Muscle of arm (tissue), 1 donor: ENCODE measurements at regions not wholly inside any gene's neighbourhood (a gene's known extent, or its start where the extent isn't known, plus 50 kb on each side); places are given as distances from the start of the nearest gene placed in this dataset.

Experiments
- DNase-seq: peaks from one replicate; pipeline ENCODE4 v3.0.0-alpha.2; 2013

- DNase-seq = no peak
These were observed 544.4 kb downstream of the PLPP3 start for GRCh38 chr1:56034847-56035481.

DNA sequence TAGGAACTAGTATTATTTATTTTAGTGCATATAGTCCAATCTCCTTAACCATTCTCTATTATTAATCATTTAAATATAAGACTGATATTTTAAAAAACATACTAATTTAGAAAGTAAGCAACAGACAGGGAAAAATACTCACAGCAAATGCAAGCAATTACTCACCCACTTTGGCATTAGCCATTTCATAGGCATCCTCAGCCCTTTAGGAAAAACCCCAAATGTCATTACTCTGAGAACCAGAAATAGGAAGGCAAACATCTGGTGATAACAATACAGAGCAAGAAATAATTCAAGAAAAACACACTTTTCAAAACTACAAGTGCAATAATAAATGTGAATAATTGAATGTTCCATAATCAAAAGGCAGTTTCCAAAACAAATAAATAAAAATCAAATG is 545.1 kb downstream of the PLPP3 start:
- DNase-seq = no peak

DNA sequence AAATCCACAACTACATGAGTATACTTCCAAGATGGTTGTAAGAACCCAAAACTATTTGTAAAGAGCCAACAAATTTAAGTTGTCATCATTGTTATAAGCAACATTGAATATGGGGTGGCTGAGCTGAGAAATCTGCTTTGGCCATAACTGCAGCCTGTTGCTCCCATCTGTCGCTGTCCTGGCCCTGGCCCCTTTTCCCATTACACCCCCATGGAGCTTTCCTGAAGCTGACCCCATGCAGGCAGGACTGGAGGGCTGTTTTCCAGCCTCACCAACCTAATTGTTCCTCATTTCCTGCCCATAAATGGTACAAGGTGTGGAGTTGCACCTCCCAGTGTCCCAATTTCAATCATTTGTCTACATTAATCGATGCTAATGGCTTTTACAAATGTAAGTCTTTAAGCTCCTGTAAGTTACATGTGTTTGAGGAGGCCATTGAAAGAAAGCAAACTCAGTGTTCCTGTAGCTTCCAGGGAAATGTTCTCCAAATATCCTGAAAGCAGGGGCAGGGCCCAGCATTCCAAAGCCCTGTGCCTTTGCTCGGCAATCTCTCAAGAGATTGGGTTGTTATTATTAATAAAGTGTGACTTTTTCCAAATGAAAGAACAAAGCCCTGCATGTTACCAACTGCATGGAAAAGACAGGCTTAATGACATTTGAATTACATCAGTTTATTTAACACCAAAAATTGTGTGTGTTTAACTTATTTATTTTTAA is 545.9 kb downstream of the PLPP3 start:
- DNase-seq = no peak

- DNase-seq = no peak
These were observed 547.2 kb downstream of the PLPP3 start for GRCh38 chr1:56032096-56032676.

GRCh38 chr1:56031001-56031400 is 548.4 kb downstream of the PLPP3 start:
- no peak for DNase-seq

DNA sequence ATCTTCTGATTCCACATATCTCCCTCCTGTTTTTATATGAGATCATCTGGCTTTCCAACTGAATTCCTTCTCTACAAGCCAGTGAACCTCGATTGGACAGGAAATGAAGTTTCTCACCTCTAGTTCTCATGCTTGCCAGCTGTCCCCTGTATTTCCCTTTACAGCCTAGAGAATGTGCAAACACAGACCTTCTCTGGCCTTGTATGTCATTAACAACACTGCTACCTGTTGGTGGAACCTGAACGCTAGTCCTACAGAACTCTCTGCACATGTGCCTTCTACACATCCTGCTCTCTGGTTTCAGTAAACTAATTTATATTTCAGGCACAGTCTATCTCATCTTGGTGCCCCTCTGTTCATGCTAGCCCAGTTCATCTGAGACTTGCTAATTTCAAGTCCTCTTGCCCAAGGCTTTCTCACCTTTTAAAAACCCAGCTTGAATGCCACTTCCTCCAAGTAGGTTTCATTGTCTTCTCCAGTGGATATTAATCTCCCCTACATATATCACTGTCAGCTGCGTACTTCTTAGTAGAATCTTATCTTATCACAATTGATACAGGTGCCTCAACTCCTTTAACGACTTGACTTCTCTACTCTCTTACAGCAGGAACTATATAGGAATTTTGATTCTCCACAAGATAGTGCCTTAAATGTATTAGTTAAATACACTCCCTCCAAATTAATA is 549.9 kb downstream of the PLPP3 start:
- DNase-seq = no peak

- no peak for DNase-seq
These were observed 550.5 kb downstream of the PLPP3 start for GRCh38 chr1:56028911-56029310.

GRCh38 chr1:56028244-56028643 is 551.1 kb downstream of the PLPP3 start:
- DNase-seq = no peak

DNA sequence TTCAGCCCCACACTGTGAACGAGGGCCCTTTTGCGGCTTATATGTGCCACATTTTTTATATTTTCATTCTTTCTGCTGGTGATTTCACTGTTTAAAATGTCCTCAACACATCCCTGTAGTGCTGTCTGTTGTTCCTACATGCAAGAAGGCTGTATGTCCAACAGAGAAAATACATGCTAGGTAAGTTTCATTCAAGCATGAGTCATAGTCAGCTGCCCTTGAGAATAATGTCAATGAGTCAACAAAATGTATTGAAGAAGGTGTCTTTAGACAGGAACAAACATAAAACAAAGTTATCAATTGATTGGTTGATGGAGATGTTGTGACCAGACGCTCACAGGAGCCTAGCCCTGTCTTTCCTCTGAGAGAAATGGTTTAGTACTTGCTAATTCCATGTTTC is 553.4 kb downstream of the PLPP3 start:
- DNase-seq = no peak

- DNase-seq = no peak
These were observed 555.2 kb downstream of the PLPP3 start for GRCh38 chr1:56024155-56024554.

DNA sequence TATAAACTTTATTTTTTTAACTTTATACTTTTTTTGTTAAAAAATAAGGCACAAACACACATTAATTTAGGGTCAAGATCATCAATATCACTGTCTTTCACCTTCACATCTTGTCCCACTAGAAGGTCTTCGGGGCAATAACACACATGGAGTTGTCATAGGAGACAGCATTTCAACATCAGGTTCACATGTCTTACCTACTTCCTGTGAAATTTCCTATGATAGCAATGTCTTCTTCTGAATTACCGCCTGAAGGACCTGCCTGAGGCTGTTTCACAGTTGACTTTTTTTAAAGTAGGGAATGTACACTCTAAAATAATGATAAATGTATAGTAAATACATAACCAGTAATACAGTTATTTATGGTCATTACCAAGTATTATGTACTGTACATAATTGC is 559.4 kb downstream of the PLPP3 start:
- DNase-seq = no peak

DNA sequence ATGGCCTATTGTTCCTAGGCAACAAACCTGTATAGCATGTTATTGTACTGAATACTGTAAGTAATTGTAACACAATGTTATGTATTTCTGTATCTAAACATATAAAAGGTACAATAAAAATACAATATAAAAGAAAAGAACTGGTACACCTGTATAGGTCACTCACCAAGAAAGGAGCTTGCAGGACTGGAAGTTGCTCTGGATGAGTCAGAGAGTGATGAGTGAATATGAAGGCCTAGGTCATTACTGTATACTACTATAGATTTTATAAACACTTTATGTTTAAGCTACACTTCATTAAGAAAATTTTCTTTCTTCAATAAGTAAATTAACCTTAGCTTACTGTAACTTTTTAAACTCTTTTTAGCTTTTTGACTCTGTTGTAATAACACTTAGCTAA is 559.9 kb downstream of the PLPP3 start:
- DNase-seq = no peak

GRCh38 chr1:56017336-56017735 is 562.0 kb downstream of the PLPP3 start:
- DNase-seq = no peak

GRCh38 chr1:56003846-56004245 is 575.5 kb downstream of the PLPP3 start:
- no peak for DNase-seq

- no peak for DNase-seq
These were observed 577.1 kb downstream of the PLPP3 start for GRCh38 chr1:56002231-56002630.

- DNase-seq = no peak
These were observed 578.9 kb downstream of the PLPP3 start for GRCh38 chr1:56000424-56000823.

DNA sequence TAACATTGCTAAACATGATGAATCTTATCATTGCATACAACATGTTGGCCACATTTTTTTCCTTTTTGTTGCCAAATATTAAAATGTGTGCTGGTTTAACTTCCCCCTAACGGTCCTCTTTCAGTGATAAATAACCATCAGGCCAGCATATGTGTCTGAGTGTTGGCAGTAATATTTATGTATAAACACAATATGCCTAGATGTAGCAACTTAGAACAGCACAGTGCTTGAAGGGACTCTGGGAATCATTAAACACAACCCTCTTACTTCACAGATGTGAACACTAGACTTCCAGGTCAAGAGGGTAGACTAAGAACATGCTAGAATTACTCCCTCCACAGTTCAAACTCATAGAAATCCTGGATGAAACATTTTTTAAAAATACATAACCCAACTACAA is 581.8 kb downstream of the PLPP3 start:
- DNase-seq = no peak

DNA sequence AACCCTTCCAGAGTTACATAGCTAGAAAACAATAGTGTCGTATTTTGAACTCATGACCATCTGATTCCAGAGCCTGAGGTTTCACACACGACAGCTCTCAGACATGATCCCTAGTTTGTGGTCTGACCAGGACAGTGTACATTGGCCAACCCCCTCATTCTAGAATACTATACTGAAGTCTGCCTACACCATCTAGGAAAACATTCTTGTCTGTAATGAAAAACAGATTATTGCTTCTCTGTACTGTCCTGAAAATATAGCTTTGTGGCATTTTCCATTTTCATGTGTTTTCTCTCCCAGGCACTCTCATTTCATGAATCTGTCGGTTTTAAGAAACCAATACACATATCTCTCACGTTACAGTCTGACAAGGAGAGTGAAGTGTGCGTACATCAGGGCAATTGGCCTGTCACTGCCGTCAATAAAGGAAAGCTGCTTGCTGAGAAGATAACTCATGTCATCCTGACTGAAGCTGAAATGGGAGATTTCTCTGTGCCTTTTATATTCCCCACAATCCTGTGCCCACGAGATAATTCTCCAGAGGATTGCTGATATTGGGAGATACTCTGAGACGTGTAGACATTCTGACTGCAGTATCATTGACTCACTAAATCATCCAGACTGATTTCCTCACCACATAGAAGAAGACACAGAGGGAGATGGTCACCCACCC is 585.6 kb downstream of the PLPP3 start:
- DNase-seq = no peak

DNA sequence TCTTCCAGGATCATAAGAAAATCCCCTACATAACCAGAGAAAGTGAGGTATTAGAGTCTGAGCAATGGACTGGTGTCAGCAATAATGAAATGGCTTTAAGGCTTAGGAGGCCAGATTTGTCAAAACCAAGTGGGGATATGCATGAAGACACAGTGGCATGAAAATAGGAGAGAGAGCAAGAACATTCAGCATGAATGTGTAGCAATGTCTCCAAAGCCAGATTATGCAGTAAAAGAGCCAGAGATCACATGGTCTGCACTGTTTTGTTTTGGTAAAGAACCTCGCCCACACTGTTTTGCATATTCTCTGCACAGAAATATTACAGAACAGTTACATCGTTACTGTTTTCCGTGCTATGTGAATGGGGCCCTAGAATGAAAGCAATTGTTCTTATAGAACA is 589.4 kb downstream of the PLPP3 start:
- no peak for DNase-seq

DNA sequence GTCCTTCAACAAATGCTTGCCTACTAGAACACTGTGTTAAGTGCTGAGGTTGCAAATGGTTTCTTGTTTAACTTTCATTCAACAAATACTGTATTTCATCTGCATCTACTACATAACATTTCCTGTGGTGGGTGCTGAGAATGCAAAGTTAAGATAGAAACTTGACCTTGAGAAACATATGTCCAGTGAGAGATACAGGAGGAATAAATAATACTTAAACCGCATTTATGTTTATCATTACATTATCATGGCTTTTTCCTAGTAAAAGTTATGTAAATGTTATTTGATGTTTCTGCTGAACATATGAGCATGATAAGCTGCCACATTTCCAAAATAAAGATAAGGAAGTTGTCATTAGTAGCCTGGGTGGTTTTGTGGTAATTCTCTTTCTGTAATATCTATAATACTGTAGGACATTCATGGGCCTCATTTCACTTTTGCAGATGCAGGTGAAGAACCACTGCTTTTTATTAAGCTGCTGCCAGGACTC is 590.4 kb downstream of the PLPP3 start:
- DNase-seq = no peak

DNA sequence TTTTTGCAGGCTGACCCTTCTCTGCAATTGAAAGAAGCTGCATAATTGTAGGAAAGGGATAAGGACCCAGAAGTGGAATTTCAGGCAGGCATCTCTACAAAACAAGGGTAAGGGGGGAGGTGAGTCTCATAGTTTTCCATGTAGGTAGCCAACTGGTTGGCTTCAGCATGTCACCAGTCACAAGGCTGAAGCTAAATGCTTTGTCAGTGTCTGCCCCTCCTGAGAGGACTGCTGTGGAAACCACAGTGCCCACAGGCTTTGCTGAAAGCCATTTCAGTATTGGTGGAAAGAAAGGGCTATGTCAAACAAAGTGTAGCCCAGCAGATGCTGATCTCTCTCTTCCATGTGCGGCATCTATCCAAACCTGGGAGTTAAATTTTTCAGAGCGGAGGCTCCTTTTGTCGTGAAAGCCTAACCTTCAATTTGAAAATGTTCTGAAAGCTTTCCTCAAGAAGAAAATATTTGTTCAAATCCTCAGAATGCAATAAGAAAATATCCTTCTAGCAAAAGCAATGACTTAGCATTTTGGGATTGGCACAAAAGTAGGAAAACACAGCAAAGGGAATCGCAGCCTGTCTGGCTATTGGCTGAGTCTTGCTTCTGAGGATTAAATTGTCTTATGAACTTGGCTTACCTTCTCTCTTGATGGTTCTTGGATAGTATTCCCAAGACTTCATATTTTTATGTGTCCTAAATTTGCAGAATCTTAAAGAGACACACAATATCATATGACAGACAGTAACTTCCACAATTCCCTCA is 591.7 kb downstream of the PLPP3 start:
- peak; percentile 74 for DNase-seq
